CD4-positive, alpha-beta T cell (primary cell): ENCODE measurements at regions not wholly inside any gene's neighbourhood (a gene's known extent, or its start where the extent isn't known, plus 50 kb on each side); places are given as distances from the start of the nearest gene placed in this dataset.

ENCODE experiments used
- ATAC-seq: fragments of 200-7000 bp; cut with Tn5 transposase; one replicate; pipeline ENCODE4 v1.10.0; 2022; ENCODE audit warnings: mild to moderate bottlenecking; ENCODE audit not compliant: poor library complexity
- CTCF ChIA-PET: fragments of 350-600 bp; sonication (Branson Sonifier 250); formaldehyde crosslinking; loops from one replicate; lab custom pipeline; 2021; ENCODE audit warnings: antibody characterized with exemption, inconsistent platforms; lab: Charles Lee
- POLR2A ChIA-PET: fragments of 350-600 bp; sonication (Branson Sonifier 250); formaldehyde crosslinking; loops from one replicate; lab custom pipeline; 2021; ENCODE audit warnings: antibody characterized with exemption, inconsistent platforms; lab: Charles Lee
- DNase-seq, 14 experiments: peaks; one replicate each; pipeline ENCODE4 v3.0.0-alpha.2; 2013 to 2020; ENCODE audit warnings: mixed read lengths in 2 of 14
- H3K27ac ChIP-seq, 2 donors: one replicate each; pipeline versions ENCODE4 v1.5.1 to v1.7.0; 2013; ENCODE audit warnings: low read length in 2 of 2, low read depth in 1 of 2, mild to moderate bottlenecking in 1 of 2
- H3K27me3 ChIP-seq, 2 experiments: 1 replicate in 1 of 2; 2 replicates in 1 of 2; pipeline versions ENCODE4 v1.6.1 to v1.7.0; 2013; ENCODE audit warnings: low read length in 2 of 2, control low read depth in 1 of 2, mild to moderate bottlenecking in 1 of 2, moderate library complexity in 1 of 2; ENCODE audit not compliant: insufficient read depth in 2 of 2, control insufficient read depth in 1 of 2
- H3K36me3 ChIP-seq: one replicate; pipeline ENCODE4 v1.6.1; 2013; ENCODE audit warnings: low read length, control low read depth; ENCODE audit not compliant: insufficient read depth
- H3K4me1 ChIP-seq: one replicate; pipeline ENCODE4 v1.6.1; 2013; ENCODE audit warnings: low read length, control low read depth; ENCODE audit not compliant: insufficient read depth
- H3K4me3 ChIP-seq: one replicate; pipeline ENCODE4 v1.5.1; 2013; ENCODE audit warnings: mild to moderate bottlenecking, low read length, moderate library complexity
- H3K9me3 ChIP-seq, 2 experiments: 1 replicate in 1 of 2; 2 replicates in 1 of 2; pipeline versions ENCODE4 v1.6.1 to v1.7.0; 2013; ENCODE audit warnings: low read length in 2 of 2, mild to moderate bottlenecking in 2 of 2, control low read depth in 1 of 2, moderate library complexity in 1 of 2; ENCODE audit not compliant: control insufficient read depth in 1 of 2, insufficient read depth in 1 of 2
- H3K27ac Mint-ChIP-seq: one replicate; pipeline ENCODE4 v1.8.0; 2020; ENCODE audit warnings: mixed read lengths
- H3K27me3 Mint-ChIP-seq: one replicate; pipeline ENCODE4 v1.8.0; 2021; ENCODE audit warnings: mixed read lengths
- H3K36me3 Mint-ChIP-seq: one replicate; pipeline ENCODE4 v1.8.0; 2021; ENCODE audit warnings: low read depth, mixed read lengths
- H3K4me1 Mint-ChIP-seq: one replicate; pipeline ENCODE4 v1.8.0; 2021; ENCODE audit warnings: low read depth, mixed read lengths
- H3K4me3 Mint-ChIP-seq: one replicate; pipeline ENCODE4 v1.8.0; 2020; ENCODE audit warnings: mild to moderate bottlenecking, mixed read lengths
- H3K9me3 Mint-ChIP-seq: one replicate; pipeline ENCODE4 v1.8.0; 2020; ENCODE audit warnings: mixed read lengths
- intact Hi-C, 2 experiments: fragments of 100-400 bp; cut with DNase I in 1 of 2; cut with micrococcal nuclease in 1 of 2; formaldehyde crosslinking; loops; one replicate each; pipeline versions ENCODE4 v1.15.1 to v1.9.0; 2023 to 2025; cut with DNase I, micrococcal nuclease
- TF ChIP-seq, protein P1 (sequence below): fragments of 200-600 bp; IDR thresholded peaks from one replicate; pipeline ENCODE4 v1.8.0; 2022; ENCODE audit warnings: antibody characterized with exemption, mild to moderate bottlenecking

GRCh38 chrX:81857192-81857591 is 655.3 kb downstream of the SH3BGRL start:
- Mint-ChIP-seq H3K36me3 (no peaks in the 10 kb centered on the region), H3K4me1 (no peaks in the 10 kb centered on the region), H3K27me3 (no peaks in the 10 kb centered on the region), H3K9me3 (peaks cover 2% of the 10 kb centered on the region), H3K27ac (no peak overlapping the region), H3K4me3 (no peak overlapping the region)
- H3K27me3 ChIP-seq = no peaks in the 10 kb centered on the region
- ChIA-PET CTCF (no interaction called here), POLR2A (no interaction called here)
- no peak for ATAC-seq
- TF ChIP-seq, protein P1, sequence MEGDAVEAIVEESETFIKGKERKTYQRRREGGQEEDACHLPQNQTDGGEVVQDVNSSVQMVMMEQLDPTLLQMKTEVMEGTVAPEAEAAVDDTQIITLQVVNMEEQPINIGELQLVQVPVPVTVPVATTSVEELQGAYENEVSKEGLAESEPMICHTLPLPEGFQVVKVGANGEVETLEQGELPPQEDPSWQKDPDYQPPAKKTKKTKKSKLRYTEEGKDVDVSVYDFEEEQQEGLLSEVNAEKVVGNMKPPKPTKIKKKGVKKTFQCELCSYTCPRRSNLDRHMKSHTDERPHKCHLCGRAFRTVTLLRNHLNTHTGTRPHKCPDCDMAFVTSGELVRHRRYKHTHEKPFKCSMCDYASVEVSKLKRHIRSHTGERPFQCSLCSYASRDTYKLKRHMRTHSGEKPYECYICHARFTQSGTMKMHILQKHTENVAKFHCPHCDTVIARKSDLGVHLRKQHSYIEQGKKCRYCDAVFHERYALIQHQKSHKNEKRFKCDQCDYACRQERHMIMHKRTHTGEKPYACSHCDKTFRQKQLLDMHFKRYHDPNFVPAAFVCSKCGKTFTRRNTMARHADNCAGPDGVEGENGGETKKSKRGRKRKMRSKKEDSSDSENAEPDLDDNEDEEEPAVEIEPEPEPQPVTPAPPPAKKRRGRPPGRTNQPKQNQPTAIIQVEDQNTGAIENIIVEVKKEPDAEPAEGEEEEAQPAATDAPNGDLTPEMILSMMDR = no peak
- peaks cover 0 to 6% of the 10 kb centered on the region in 2 experiments for H3K9me3 ChIP-seq
- no peak for DNase-seq
- no peaks in the 10 kb centered on the region for H3K36me3 ChIP-seq
- H3K27ac ChIP-seq = no peak overlapping the region
- no peaks in the 10 kb centered on the region for H3K4me1 ChIP-seq
- intact Hi-C loops = no loop called here
- H3K4me3 ChIP-seq = no peak overlapping the region

- peaks cover 9% of the 10 kb centered on the region for H3K9me3 Mint-ChIP-seq
- ATAC-seq = no peak
- Histone ChIP-seq H3K36me3 (no peaks in the 10 kb centered on the region), H3K4me3 (no peak overlapping the region), H3K9me3 (peaks cover 4 to 25% of the 10 kb centered on the region in 2 experiments), H3K27me3 (no peaks in the 10 kb centered on the region), H3K27ac (no peak overlapping the region), H3K4me1 (no peaks in the 10 kb centered on the region)
- TF ChIP-seq, protein P1 = no peak
- POLR2A ChIA-PET = no interaction called here
- no peak overlapping the region for H3K27ac Mint-ChIP-seq
- H3K4me1 Mint-ChIP-seq = no peaks in the 10 kb centered on the region
- H3K4me3 Mint-ChIP-seq = no peak overlapping the region
- no peak for DNase-seq
- CTCF ChIA-PET = no interaction called here
- H3K27me3 Mint-ChIP-seq = no peaks in the 10 kb centered on the region
- intact Hi-C loops = no loop called here
- no peaks in the 10 kb centered on the region for H3K36me3 Mint-ChIP-seq
These were observed 665.0 kb downstream of the SH3BGRL start for GRCh38 chrX:81866873-81867272.

DNA sequence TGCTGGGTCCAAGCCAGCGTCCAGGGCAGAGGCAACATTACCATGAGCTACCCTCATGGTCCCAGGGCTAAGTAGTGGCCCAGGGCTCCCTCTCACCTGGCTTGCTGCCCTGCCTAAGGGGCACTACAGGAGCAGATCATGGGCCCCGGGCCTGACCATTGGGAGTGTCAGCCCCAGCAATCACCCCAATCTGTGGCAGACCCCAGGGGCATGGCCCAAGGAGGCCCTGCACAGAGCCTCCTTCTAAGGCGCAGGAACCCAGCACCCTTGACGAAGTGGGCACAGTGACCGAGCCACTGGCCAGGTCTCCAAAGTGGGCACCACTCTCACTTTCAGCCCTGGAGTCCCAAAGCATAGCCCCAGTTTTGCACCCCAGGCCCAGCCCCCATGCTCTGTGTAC is 667.1 kb downstream of the SH3BGRL start:
- POLR2A ChIA-PET = no interaction called here
- H3K9me3 Mint-ChIP-seq = peaks cover 6% of the 10 kb centered on the region
- no peaks in the 10 kb centered on the region for H3K36me3 Mint-ChIP-seq
- Histone ChIP-seq H3K27me3 (no peaks in the 10 kb centered on the region), H3K4me1 (no peaks in the 10 kb centered on the region), H3K4me3 (no peak overlapping the region), H3K27ac (no peak overlapping the region), H3K9me3 (peaks cover 4 to 25% of the 10 kb centered on the region in 2 experiments), H3K36me3 (no peaks in the 10 kb centered on the region)
- CTCF ChIA-PET = no interaction called here
- TF ChIP-seq, protein P1 = no peak
- ATAC-seq (no peak), DNase-seq (no peak)
- no peaks in the 10 kb centered on the region for H3K27me3 Mint-ChIP-seq
- H3K27ac Mint-ChIP-seq = no peak overlapping the region
- intact Hi-C loops = no loop called here
- H3K4me3 Mint-ChIP-seq = no peak overlapping the region
- H3K4me1 Mint-ChIP-seq = no peaks in the 10 kb centered on the region
